ENCODE measurements at regions not wholly inside any gene's neighbourhood (a gene's known extent, or its start where the extent isn't known, plus 50 kb on each side); places are given as distances from the start of the nearest gene placed in this dataset.

DNA sequence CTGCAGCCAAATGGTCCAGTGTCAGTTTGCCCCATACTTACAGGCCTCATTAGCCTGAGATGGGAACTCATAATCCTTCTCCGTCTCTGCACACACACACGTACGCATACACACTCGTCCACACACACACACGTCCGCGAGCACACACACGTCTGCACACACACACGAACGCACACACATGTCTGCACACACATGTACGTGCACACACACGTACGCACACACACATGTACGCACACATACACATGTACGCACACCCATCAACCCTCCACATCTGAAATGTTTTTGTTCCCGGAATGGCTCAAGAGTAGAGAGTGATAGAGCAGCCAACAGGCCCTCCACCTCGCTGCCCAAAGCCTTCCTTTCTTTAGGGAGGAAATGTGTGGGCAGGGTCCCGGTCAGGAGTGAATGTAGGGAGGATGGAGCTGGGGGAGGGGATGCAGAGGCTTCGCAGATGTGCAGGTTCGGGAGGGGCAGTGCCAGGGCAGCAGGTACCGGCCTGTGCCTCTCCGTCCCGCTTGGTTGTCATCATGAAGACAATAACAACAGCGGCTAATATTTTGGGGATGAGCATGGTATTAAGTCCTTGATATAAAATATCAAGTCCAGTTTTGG is 52.7 kb downstream of the PTGR3 start:
- no peak for TF ChIP-seq POLR2A (IDR thresholded peaks at IDR 0.05)
- no peak for TF ChIP-seq CTCF (IDR thresholded peaks at IDR 0.05)
- no peak for TF ChIP-seq EP300 (IDR thresholded peaks at IDR 0.05)

All from gastroesophageal sphincter (tissue), 3 donors.